ENCODE measurements at regions not wholly inside any gene's neighbourhood (a gene's known extent, or its start where the extent isn't known, plus 50 kb on each side); places are given as distances from the start of the nearest gene placed in this dataset.

DNA sequence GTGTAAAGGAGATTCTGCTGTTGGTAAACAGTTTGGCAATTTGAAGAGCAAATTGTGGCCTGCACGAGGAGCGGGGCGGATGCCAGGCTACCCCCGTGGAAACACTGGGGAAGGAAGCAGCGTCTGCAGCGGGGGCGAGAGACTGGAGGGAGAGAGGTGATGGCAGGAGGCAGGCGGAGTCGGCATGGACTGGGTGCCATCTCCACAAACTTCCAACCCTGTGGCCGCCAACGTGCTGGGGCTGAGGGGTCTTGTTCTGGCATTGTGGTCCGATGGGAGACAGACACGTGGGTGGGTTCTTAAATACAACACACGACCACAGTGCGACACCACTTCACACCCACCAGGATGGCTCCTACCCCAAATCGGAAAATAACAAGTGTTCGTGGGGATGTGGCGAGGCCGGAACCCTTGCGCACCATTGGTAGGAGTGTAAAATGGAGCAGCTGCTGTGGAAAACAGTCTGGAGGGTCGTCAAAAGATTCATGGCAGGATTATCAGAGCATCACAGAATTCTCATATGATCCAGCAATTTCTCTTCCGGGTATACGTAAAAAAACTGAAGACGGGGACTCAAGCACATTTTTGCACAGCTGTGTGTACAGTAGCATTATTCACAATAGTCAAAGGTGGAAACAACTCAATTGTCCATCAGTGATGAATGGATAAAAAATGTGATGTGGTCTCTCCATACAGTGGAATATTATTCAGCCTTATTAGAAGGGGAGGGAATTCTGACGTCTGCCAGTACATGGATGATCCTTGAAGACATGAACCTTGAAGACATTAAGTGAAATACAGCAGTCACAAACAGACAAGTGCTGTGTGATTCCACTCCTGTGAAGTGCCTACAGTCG lies 82.4 kb upstream of the HPCAL1 start:
- TF ChIP-seq, protein P1, sequence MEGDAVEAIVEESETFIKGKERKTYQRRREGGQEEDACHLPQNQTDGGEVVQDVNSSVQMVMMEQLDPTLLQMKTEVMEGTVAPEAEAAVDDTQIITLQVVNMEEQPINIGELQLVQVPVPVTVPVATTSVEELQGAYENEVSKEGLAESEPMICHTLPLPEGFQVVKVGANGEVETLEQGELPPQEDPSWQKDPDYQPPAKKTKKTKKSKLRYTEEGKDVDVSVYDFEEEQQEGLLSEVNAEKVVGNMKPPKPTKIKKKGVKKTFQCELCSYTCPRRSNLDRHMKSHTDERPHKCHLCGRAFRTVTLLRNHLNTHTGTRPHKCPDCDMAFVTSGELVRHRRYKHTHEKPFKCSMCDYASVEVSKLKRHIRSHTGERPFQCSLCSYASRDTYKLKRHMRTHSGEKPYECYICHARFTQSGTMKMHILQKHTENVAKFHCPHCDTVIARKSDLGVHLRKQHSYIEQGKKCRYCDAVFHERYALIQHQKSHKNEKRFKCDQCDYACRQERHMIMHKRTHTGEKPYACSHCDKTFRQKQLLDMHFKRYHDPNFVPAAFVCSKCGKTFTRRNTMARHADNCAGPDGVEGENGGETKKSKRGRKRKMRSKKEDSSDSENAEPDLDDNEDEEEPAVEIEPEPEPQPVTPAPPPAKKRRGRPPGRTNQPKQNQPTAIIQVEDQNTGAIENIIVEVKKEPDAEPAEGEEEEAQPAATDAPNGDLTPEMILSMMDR (IDR thresholded peaks at IDR 0.05), result no peak
- no peak for TF ChIP-seq POLR2A (IDR thresholded peaks at IDR 0.05)

All from ovary (tissue), 3 donors.